A549 (cell line): ENCODE measurements at regions not wholly inside any gene's neighbourhood (a gene's known extent, or its start where the extent isn't known, plus 50 kb on each side); places are given as distances from the start of the nearest gene placed in this dataset.

ENCODE experiments used
- ATAC-seq, 2 experiments: fragments of 200-7000 bp in 1 of 2; fragments of >200 bp in 1 of 2; cut with Nextera tagmentation in 1 of 2; cut with Tn5 transposase in 1 of 2; 3 replicates each; pipeline versions ENCODE4 v1.8.0 to v1.9.1; 2018 to 2020; ENCODE audit warnings: mild to moderate bottlenecking in 1 of 2, moderate library complexity in 1 of 2
- CTCF ChIA-PET: fragments of 300-600 bp; sonication (Branson Sonifier 250); formaldehyde crosslinking; extraction: SDS; loops from one replicate; lab custom pipeline; 2021; ENCODE audit warnings: antibody characterized with exemption, inconsistent platforms; lab: Yijun Ruan, JAX
- POLR2A ChIA-PET: fragments of 350-600 bp; formaldehyde crosslinking; extraction: SDS; loops from one replicate; lab custom pipeline; 2021; ENCODE audit warnings: antibody characterized with exemption, inconsistent platforms; lab: Yijun Ruan, JAX
- DNase-seq, 2 experiments: peaks; one replicate each; pipeline versions ENCODE4 v3.0.0 to v3.0.0-alpha.2; 2011 to 2016; ENCODE audit warnings: low read depth in 1 of 2, low spot score in 1 of 2
- FAIRE-seq: peaks from 2 replicates; lab custom pipeline; 2011; peaks lifted over from hg19 to GRCh38; lab: Jason Lieb, UNC
- H3K27ac ChIP-seq, 2 experiments: fragments of >200 bp; sonication (Bioruptor Twin); formaldehyde crosslinking; 3 replicates each; pipeline ENCODE4 v1.5.1; 2016 to 2017
- H3K4me1 ChIP-seq: fragments of >200 bp; sonication (Bioruptor Twin); formaldehyde crosslinking; 3 replicates; pipeline ENCODE4 v1.6.1; 2016
- H3K4me2 ChIP-seq: fragments of >200 bp; sonication (Bioruptor Twin); formaldehyde crosslinking; 3 replicates; pipeline ENCODE4 v1.6.1; 2016
- H3K4me3 ChIP-seq: fragments of >200 bp; sonication (Bioruptor Twin); formaldehyde crosslinking; 3 replicates; pipeline ENCODE4 v1.5.1; 2016
- H3K9me3 ChIP-seq: fragments of >200 bp; sonication (Bioruptor Twin); formaldehyde crosslinking; 3 replicates; pipeline ENCODE4 v1.6.1; 2016
- CBX2 ChIP-seq: fragments of 200-600 bp; sonication (generic); IDR thresholded peaks from 2 replicates; pipeline ENCODE4 v1.6.1; 2016; ENCODE audit warnings: low read depth, mild to moderate bottlenecking, borderline replicate concordance
- CEBPB ChIP-seq, 2 experiments: fragments of >200 bp in 1 of 2; sonication (Bioruptor Twin) in 1 of 2; formaldehyde crosslinking in 1 of 2; IDR thresholded peaks; 2 replicates each; pipeline ENCODE4 v1.6.1; 2012 to 2016
- EHF ChIP-seq: fragments of 250-450 bp; sonication (Bioruptor Pico); IDR thresholded peaks from 2 replicates; pipeline ENCODE4 v1.5.0; 2020; ENCODE audit warnings: mild to moderate bottlenecking
- HDAC2 ChIP-seq: fragments of 200-600 bp; sonication (generic); IDR thresholded peaks from 2 replicates; pipeline ENCODE4 v1.6.1; 2016
- HEYL ChIP-seq: fragments of 250-450 bp; sonication (Bioruptor Pico); IDR thresholded peaks from 2 replicates; pipeline ENCODE4 v1.8.0; 2021; ENCODE audit warnings: mild to moderate bottlenecking, moderate library complexity
- JUN ChIP-seq, 2 experiments: fragments of >200 bp; sonication (Bioruptor Twin); formaldehyde crosslinking; IDR thresholded peaks; 2 replicates in 1 of 2; 3 replicates in 1 of 2; pipeline ENCODE4 v1.6.1; 2016 to 2017
- JUNB ChIP-seq: fragments of >200 bp; sonication (Bioruptor Twin); formaldehyde crosslinking; IDR thresholded peaks from 2 replicates; pipeline ENCODE4 v1.6.1; 2016
- KDM1A ChIP-seq: fragments of 200-600 bp; sonication (generic); IDR thresholded peaks from 2 replicates; pipeline ENCODE4 v1.6.1; 2016; ENCODE audit warnings: low read depth, mild to moderate bottlenecking
- MAZ ChIP-seq: fragments of 150-350 bp; IDR thresholded peaks from 2 replicates; pipeline ENCODE4 v1.6.1; 2014; ENCODE audit warnings: antibody characterized with exemption, low read depth, low read length, borderline replicate concordance
- POLR2A ChIP-seq: IDR thresholded peaks from 2 replicates; pipeline ENCODE4 v1.6.1; 2012; ENCODE audit warnings: mild to moderate bottlenecking, low read length
- RARB ChIP-seq: fragments of 250-450 bp; sonication (Bioruptor Pico); IDR thresholded peaks from 2 replicates; pipeline ENCODE4 v1.8.0; 2021; ENCODE audit warnings: mild to moderate bottlenecking, moderate library complexity
- ZC3H11A ChIP-seq: fragments of 450-650 bp; IDR thresholded peaks from 2 replicates; pipeline ENCODE4 v1.6.1; 2014; ENCODE audit warnings: antibody characterized with exemption, mild to moderate bottlenecking
- WGBS: methylation state at CpG from one replicate; pipeline ENCODE4 v1.1.6; 2017; ENCODE audit errors: missing lambda C conversion rate; 5-methylcytosine and 5-hydroxymethylcytosine counted together
- TF ChIP-seq, protein P1 (sequence below): IDR thresholded peaks from 2 replicates; pipeline ENCODE4 v1.6.1; 2012
- TF ChIP-seq, protein P2 (sequence below): fragments of 450-650 bp; IDR thresholded peaks from 2 replicates; pipeline ENCODE4 v1.6.1; 2014; ENCODE audit warnings: antibody characterized with exemption
- TF ChIP-seq, protein P3 (sequence below): fragments of 150-350 bp; IDR thresholded peaks from 2 replicates; pipeline ENCODE4 v1.6.1; 2014; ENCODE audit warnings: low read depth, mild to moderate bottlenecking, low read length

DNA sequence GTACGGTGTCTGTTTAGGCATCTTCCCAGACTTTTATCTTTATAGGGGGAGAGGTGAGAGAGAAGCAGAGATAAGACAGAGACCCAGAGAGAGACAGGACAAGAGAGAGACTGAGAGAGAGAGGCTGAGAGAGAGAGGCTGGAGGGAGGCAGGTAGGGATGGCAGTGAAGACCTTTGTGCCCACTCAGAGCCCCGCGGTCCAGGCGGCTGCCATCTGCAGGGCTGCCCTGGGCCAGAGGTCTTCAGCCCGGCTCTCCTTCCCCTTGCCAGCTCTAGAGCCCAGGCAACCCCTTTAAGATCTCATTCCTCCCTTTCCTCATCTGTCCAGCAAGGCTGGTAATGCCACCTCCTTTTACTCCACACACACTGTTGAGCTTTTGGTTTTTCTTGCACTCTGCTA is 610.0 kb downstream of the GALR1 start:
- no peak for DNase-seq
- no peak for FAIRE-seq
- Histone ChIP-seq H3K9me3 (no peaks in the 10 kb centered on the region), H3K4me3 (no peak overlapping the region), H3K4me2 (no peak overlapping the region), H3K27ac (no peak overlapping the region), H3K4me1 (no peaks in the 10 kb centered on the region)
- TF ChIP-seq KDM1A (no peak), HEYL (CRISPR knock-in tag) (no peak), MAZ (no peak), JUNB (no peak), CBX2 (no peak), JUN (IDR thresholded peaks at IDR 0.05) (no peak), POLR2A (no peak)
- TF ChIP-seq, protein P1, sequence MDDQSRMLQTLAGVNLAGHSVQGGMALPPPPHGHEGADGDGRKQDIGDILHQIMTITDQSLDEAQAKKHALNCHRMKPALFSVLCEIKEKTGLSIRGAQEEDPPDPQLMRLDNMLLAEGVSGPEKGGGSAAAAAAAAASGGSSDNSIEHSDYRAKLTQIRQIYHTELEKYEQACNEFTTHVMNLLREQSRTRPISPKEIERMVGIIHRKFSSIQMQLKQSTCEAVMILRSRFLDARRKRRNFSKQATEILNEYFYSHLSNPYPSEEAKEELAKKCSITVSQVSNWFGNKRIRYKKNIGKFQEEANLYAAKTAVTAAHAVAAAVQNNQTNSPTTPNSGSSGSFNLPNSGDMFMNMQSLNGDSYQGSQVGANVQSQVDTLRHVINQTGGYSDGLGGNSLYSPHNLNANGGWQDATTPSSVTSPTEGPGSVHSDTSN: no peak
- CTCF ChIA-PET: interaction anchor here (0.6 kb wide), 1 partner anchor 18 kb away, joined by 4 read pairs; no protein-coding TSS in a partner anchor
- POLR2A ChIA-PET: no interaction called here
- ATAC-seq: no peak
- WGBS: 34% methylated on average over 5 of the region's 5 CpGs

DNA sequence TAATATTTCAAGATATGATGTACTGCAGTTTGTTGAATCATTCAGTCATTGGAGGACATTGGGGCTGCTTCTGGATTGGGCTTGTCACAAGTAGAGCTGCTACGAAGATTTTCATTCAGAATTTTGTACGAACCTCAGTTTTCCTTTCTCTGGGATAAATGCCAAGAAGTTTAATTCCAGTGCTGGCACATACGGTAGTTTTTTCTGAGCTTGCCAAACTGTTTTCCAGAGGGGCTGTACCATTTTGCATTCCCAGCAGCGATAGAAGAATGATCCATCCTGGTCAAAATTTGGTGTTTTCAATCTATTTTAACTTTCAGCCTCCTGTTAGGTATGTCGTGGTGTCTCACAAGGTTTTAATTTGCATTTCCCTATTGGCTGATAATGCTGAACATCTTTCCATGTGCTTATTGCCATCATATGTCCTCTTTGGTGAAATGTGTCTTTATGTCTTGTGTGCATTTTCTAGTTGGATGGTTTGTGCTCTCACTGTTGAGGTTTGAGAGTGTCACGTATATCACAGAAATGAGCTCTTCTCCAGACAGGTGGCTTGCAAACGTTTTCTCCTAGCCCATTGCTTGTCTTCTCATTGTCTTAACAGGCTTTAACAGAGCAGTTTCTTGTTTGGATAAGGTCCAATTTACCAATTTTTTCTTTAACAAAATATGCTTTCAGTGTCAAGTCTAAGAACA is 612.6 kb downstream of the GALR1 start:
- Histone ChIP-seq H3K9me3 (no peaks in the 10 kb centered on the region), H3K4me2 (no peak overlapping the region), H3K4me1 (no peaks in the 10 kb centered on the region), H3K27ac (no peak overlapping the region), H3K4me3 (no peak overlapping the region)
- WGBS: 0% methylated on average over 7 of the region's 7 CpGs
- POLR2A ChIA-PET: no interaction called here
- ATAC-seq: no peak
- no peak for DNase-seq
- TF ChIP-seq ZC3H11A (no peak), HDAC2 (no peak)
- TF ChIP-seq, protein P2, sequence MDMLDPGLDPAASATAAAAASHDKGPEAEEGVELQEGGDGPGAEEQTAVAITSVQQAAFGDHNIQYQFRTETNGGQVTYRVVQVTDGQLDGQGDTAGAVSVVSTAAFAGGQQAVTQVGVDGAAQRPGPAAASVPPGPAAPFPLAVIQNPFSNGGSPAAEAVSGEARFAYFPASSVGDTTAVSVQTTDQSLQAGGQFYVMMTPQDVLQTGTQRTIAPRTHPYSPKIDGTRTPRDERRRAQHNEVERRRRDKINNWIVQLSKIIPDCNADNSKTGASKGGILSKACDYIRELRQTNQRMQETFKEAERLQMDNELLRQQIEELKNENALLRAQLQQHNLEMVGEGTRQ: no peak
- CTCF ChIA-PET: no interaction called here
- no peak for FAIRE-seq

DNA sequence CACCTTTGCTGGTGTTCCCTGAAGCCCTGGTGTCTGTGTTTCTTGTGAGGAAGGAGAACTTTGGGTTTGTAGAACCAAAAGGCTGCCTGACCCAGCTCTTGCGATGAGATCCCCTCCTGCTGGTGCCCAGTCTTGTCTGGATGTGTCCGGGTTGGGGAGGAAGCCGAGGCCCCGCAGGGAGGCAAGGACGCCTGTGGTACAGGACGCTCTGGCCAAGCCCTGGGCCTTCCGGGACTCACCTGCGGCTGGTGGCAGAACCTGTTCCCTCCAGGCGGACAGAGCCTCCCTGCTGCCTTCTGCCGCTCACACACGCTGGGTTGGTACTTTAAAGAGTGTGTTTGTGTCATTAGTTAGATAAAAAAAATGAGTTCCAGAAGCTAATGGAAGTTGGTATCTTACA is 616.2 kb downstream of the GALR1 start:
- CTCF ChIA-PET: no interaction called here
- H3K4me1 ChIP-seq: no peaks in the 10 kb centered on the region
- H3K27ac ChIP-seq: no peak overlapping the region
- FAIRE-seq (no peak), DNase-seq (no peak), ATAC-seq (no peak)
- H3K4me2 ChIP-seq: no peak overlapping the region
- POLR2A ChIA-PET: no interaction called here
- 30% methylated on average over 11 of the region's 11 CpGs for WGBS
- no peaks in the 10 kb centered on the region for H3K9me3 ChIP-seq
- H3K4me3 ChIP-seq: no peak overlapping the region
- TF ChIP-seq MAZ (no peak), HDAC2 (no peak), KDM1A (no peak), POLR2A (no peak), CEBPB (IDR thresholded peaks at IDR 0.05) (no peak), EHF (no peak), RARB (CRISPR knock-in tag) (no peak)
- TF ChIP-seq, protein P3, sequence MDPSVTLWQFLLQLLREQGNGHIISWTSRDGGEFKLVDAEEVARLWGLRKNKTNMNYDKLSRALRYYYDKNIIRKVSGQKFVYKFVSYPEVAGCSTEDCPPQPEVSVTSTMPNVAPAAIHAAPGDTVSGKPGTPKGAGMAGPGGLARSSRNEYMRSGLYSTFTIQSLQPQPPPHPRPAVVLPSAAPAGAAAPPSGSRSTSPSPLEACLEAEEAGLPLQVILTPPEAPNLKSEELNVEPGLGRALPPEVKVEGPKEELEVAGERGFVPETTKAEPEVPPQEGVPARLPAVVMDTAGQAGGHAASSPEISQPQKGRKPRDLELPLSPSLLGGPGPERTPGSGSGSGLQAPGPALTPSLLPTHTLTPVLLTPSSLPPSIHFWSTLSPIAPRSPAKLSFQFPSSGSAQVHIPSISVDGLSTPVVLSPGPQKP: no peak

DNA sequence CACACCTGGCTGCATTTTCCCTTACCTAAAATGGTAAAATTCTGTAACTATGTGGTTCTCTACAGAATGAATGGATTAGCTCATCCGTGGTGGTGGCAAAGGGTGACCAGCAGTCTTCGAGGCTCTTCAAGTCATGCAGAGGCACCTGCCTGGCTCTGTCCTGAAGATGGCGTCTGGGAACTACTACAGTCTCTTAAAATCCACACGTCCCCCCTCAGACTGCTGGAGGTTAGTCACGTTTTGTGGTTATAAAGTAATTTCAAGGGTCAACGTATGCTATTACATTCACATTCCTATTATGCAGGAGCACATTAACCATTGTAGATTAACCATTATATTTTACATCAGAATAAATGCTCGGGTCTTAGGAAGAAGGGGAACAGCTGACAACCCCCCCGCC is 616.7 kb downstream of the GALR1 start:
- no peaks in the 10 kb centered on the region for H3K4me1 ChIP-seq

More for the DNA sequence above, 616.7 kb downstream of the GALR1 start:
- no peak for TF ChIP-seq JUNB
- H3K4me3 ChIP-seq: no peak overlapping the region
- no peaks in the 10 kb centered on the region for H3K9me3 ChIP-seq
- 6% methylated on average over 8 of the region's 8 CpGs for WGBS
- no peak overlapping the region for H3K27ac ChIP-seq
- POLR2A ChIA-PET: no interaction called here
- no peak for DNase-seq
- no peak overlapping the region for H3K4me2 ChIP-seq
- CTCF ChIA-PET: no interaction called here
- no peak for ATAC-seq
- no peak for FAIRE-seq
